Hematopoietic multipotent progenitor cell treated with erythropoietin and hydrocortisone succinate and interleukin-3 and kit ligand, for 8 days (in vitro differentiated cells): ENCODE measurements at regions not wholly inside any gene's neighbourhood (a gene's known extent, or its start where the extent isn't known, plus 50 kb on each side); places are given as distances from the start of the nearest gene placed in this dataset.

ENCODE experiments used
- DNase-seq: peaks from one replicate; pipeline ENCODE4 v3.0.0-alpha.2; 2015

DNA sequence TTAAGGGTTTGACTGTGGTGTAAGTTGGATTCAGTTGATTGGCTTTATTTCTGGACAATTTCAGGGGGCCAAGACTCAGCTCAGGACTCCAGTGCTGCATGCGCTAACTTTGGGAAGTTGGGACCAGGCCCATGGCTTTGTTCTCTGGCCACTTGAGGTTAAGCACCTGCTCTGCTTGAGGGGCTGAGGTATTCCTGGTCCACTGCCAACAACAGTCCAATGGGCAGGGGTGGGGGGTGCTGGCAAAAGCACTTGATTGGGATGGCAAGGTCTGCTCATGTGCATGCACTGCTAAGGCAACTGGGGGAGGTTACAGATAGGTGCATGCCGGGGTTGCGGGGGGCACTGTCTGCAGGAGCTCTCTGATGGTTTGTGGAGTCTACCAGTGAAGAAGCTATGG, 52.6 kb upstream of the ASB17 start:
- DNase-seq = no peak

DNA sequence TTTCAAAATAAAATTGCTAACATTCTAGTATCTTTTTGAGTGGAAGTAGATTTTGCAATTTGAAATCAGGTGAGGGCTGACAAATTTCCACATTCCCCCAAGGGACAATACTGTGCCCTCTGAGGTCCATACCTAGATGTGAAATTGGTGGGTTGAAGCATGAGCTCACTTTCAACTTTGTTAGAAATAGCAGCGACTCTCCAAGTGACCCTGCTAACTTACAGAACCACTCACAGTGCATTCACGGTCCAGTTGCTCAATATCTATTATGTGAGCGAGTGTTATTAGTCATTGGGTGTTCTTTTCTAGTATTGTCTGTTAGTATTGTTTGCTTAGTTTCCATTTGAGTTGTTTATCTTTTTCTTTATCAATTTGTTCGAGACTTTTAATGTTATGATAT, 53.6 kb upstream of the ASB17 start:
- no peak for DNase-seq

DNA sequence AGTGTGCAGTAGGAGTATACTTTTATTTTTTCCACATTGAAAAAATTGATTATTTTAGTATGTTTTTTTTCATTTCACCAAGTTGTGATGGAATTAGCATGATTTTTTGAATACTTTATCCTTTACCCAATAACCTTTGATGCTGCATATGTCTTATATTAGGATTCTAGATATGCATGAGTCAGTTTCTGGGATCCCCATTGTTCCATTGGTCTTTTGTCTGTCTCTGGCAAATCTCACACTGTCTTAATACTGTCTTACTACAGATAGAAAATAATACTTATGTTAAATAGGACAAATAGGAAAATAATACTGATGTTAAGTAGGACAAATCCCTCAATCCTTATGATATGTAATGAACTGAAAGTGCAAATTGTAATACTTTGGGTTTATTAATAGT, 54.3 kb upstream of the ASB17 start:
- no peak for DNase-seq

DNA sequence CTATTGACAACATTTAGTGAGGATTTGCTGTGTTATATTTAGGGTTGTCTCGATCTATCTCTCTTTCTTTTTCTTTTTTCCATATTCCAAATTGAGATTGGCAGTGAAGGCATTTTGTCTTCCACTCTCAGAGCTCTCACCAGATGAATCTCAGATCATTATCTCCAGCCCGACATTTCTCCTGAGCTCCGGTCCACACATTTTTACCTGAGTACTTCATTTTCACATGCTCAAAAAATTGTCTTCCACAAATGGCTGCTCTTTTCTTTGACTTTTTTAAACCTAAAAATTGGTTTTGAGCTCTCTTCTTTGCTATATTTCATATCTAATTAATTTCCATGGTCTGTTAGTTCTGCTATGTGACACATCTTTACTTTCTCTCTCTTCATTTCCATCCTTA, 56.9 kb upstream of the ASB17 start:
- DNase-seq = no peak

DNA sequence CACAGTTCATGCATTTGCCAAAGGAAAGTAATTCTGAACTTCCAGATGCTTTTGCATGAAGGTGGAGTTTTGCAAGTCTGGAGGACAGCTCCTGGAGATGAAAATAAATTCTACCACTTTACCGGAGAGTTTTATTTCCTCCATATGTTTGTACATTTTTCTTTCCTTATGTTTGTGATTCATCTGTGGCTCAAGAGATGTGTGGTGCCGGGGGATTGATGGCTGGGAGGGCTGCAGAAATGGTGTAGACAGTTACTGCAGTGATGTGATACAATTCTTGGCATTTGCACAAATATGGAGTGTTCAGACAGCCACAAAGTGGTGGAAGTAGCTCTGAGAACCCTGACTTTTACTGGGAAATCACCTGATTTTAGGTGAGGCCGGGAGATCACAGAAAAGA, 58.5 kb upstream of the ASB17 start:
- DNase-seq = no peak

DNA sequence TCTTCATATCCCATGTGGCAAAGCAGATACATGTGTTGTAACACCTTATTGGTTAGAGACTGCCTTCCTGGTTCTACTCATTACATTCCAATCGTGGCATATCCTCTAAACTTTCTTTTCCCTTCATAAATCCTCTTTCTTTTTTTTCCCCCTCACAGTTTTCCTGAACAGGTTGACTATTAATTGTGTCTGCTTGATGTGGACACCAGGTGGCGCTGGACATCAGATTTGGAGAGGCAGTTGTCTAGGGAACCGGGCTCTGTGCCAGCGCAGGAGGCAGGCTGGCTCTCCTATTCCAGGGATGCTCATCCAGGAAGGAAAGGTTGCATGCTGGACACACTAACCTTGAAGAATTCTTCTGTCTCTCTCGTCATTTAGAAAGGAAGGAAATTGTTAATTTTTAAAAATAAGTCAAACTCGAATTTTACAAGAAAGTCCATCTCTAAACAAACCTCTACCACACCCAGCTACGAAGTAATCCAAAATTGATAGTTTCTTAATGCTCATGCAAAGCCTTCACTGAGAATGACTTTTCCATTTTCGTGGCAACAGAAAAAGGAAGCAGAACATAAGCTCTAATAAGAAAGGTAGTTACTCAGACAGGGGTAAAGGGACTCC, 59.4 kb upstream of the ASB17 start:
- DNase-seq = peak; percentile 86

DNA sequence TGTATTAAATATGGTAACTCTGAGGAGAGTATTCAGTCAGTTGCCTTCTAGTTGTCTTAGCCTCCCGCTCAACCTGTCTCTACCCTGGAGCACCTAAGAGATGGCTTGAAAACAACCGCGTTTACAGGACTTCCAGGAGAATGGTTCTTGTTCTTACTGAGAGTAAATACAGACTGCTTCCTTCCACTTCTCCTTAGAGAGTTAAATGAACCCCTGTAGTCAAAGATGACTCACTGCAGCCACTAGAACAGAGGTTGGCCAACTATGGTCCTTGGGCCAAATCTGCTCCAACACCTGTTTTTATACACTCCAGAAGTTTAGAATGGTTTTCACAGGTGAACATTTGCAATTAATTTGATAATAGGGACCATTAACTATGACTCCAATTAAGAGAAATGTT, 60.1 kb upstream of the ASB17 start:
- no peak for DNase-seq

DNA sequence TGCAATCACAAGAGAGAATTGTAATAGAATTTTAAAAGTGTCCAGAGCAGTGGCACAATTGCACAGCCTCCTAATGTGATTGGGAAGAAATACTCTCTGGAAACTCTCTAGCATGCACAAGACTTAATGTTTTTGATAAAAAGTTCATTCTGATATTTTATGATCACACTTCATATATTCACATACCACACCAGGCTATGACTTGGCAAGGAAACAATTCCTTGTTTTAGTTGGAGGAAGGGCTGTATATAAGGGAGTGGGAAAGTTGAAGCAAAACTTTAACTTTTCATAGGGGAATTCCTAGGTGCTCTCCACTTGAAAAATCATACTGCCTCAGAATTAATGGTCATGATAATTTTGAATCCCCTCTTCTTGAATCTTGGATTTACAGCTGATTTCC, 61.5 kb upstream of the ASB17 start:
- no peak for DNase-seq

DNA sequence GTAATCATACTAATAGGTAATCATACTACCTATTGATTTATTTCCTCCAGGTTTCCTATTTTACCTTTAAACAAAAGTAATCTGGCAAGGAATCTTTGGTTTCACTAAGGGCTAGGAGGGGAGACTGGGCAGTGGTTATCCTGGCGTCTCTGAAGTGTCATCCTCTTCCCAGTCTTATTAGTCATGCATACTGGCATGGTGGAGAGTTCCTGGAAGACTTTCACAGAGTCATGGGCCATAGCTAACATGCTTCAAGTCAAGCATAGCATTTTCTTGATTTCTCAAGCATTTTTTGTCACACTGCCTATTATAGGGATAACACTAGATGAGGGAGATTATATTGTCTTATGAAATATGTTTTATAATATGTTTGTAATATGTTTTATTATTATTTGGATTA, 64.0 kb upstream of the ASB17 start:
- no peak for DNase-seq

DNA sequence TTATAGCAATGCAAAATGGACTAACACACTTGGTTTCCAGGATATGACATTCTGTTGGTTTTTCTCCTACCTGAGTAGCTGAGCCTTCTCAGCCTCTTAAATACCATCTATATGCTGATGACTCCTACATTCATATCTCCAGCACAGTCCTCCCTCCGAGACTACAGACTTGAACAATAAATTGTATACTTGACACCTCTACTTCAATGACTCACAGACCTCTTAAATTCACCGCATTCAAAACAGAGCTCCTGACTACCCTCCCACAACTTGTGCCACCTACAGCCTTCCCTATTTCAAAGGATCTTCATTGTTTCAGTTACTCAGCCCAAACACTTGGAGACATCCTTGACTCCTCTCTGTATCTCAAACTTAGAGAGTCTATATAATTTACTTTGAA, 66.8 kb upstream of the ASB17 start:
- no peak for DNase-seq

DNA sequence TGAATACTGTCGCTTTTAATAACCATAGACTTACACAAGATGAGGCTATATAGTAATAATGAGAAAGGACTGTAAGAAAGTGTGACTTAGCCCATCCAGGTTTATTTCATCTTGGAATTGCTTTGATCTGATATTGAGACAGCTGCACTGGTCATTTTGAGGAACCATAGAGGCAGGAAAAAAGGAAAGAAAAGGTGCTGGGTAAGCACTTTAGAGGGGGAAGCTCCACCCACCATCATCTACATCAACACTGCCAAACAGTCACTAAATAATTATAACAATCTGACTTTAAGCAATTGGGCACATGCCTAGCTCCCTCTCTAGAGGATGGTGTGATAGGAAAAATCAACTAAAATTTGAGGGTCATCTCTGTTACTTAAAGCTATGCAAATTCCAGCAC, 70.6 kb upstream of the ST6GALNAC3 start:
- no peak for DNase-seq

DNA sequence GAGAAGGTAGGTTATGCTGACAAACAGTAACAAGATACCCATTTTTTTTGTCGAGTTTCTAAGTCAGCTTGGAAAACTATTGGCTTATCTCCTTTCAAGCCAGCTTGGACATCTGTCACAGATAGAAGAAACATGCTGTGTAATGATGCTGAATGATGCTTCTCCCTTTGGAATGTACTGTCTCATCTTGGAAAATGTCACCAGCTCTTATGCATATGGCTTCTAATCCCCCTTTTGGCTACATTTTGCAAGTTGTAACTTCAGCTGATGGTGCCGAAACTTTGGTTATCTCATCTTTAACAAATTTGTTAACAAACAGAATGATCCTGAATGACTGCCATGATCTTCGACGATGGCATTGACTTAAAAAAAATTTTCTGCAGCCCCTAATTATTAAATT, 68.8 kb upstream of the ST6GALNAC3 start:
- no peak for DNase-seq

DNA sequence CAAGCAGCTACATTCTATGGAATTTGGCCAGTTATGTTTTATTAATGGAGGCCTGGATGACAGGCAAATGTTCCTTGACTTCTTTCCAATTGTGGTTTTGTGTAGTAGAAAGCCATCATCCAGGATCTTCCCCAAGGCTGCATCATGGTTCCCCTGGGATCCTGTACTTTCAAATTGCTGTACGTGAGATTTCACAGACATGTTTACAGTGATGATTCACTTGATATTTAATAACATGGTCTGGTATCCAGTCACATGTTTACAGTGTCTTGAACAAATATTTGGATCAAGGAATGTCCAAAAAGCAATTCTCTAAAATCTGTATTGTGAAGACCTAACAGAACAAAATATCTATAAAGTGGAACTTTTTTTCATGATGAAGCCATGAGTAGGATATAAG, 68.3 kb upstream of the ST6GALNAC3 start:
- no peak for DNase-seq

DNA sequence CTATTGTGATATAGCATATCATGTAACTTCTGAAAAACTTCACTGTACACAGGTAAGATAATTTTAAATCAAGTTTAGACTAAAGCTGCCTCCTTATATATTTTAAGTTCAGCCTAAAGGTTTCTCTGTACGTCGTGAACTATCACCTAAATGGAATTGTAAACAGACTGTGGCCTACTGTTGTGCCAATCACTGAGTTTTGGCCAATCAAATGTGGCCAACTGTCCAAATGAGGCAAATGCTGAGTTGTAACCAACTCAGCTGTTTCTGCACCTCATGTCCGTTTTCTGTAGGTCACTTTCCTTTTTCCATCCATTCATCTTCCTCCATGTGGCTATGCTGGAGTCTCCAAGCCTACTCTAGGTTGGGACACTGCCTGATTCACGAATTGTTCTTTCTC, 63.7 kb upstream of the ST6GALNAC3 start:
- DNase-seq = no peak

DNA sequence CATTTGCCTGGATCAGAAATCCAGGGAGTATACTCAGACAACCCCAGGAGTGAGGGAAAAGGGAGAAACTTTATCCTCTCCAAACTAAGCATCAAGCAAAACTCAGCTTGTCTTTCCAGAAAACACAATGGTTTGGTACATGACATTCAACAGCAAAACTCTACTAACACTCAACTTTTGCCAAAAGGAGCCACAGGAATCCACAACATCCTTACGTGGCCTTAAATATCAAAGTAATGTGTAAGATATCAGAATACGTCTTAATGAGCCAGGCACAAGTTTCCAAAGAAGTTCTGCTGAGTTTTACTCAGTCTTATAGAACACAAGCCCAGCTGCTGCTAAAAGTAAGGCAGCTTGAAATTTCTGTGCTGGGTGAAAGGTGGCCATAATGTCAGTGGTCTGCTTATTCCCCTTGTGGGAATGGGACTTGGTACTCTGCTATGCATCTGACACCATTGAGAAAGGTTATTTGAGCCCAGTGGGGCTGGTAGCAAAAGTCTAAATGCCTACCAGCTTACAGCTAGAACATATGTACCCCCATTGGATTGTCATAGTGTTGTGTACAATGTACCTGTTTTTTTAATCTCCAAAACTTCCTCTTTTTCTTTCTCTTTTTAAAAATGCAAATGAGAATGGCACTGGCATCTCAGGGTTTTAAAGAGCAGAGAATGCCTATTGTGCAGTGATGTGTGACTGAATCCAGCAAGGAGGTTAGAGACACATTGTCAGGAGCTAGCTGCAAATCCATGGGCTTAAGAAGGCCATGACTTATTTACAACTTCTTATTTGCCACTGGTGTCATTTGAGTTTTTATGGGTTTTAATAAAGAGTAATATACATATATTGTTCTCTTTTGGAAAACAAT, 62.0 kb upstream of the ST6GALNAC3 start:
- DNase-seq = no peak

DNA sequence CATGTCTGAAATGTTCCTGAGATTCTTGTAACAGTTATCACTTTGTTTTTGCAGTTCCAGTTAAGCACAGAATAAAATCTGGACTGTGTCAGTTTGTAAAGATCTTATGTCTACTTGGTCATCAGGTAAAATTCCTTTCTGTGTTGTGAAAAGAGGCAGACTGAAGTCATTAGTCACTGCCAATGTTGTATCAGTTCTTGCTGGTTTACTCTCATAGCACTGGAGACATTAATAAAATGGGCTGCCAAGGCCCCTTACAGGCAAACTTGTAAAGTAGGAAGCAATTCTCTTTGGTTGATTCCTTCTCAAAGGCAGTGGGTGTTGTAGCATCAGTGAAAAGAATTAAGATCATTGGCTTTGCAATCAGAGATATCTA, 61.4 kb upstream of the ST6GALNAC3 start:
- DNase-seq = no peak

DNA sequence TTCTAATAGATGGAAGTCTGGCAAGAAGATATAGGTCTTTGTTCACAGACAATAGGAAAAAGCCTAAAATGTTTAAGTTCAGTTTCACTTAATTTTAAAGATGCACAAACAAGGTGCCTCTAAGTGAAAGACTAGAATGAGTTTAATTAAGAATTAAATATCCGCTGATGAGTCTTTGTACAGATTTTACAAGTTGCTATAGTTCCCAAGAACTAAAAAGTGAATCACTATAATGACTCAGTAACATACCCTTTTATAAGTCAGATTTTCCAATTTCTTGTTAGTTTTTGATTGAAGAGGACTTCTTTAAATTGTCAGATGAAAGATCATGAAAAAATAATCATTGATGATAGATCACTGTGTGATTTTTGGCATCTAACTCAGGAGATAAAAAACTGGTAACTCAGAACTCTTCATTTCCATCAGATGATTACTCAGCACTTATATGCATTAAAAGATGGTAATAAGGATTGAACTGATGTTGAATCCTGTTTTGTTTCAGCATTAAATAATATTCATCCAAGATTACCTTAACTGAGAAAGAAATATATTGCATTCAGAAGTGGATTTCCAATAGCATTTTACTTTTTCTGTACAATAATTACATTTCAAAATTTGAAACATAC, 59.0 kb upstream of the ST6GALNAC3 start:
- DNase-seq = no peak

DNA sequence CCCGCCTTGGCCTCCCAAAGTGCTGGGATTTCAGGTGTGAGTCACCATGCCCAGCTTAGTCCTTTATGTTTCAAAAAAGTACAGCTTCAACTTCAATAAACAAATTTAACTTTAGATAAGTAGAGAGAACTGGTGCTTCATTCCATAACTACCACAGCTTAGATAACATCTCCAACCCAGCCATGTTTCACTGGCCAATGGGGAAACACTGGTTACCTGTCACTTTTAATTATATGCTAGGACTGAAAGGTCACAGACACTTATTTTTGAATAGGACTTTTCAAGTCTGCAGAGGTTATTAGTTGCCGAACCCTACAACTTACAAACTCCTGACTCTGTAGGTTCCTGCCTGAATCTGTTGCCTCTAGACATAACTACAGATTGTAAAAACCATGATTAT, 56.5 kb upstream of the ST6GALNAC3 start:
- no peak for DNase-seq

DNA sequence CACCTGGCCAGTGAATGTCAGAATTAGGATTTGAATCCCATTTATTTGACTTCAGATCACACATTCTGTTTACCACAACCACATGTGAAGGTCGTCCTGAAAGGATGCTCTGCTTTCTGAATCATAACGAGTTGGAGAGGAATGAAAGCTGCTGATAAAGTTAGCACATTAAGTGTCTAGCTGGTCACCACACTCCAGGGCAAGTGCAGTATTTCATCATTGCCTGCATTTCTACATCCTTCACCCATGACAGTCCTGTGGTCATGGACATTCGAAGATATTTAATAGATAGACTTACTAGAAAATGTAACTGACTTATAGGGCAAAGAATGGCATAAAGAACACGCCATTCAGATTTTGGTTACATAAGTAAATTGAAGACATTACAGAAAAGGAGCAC, 52.7 kb upstream of the ST6GALNAC3 start:
- DNase-seq = no peak

DNA sequence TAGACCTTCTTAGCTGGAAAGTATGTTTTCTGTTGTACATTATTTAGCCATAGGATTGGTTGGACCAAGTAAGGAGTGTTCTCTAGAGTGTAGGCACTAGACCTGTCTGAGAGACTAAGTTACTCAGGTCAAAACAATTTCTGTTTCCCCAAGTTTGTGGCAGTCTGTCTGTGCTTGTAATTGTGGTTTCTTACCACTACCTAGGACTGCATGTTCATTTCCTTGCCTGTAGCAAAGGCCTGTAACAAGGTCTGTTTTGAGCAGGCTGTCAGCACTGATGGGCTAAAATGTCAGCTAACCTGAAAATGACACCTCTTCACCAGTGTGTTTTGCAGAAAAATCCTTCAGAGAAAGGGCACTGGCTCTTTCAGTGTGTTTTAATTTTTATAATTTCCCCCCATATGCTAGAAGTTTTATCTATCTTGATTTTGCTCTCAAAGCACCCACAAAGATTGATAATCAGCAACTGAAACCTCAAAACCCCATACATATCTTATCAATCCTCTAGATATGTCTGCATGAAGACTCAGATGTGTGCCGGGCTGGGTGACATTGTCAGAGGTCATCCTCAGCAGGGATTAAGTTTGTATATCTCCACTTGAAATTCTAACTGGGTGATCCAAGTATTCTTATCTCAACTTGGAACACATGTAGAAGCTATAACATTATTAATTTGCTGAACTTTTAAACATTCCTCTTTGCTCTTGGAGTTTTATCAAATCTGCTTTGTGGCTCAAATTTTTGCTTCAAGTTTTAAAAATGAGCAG, 50.7 kb upstream of the ST6GALNAC3 start:
- peak; percentile 18 for DNase-seq
